GM10266 (cell line): ENCODE measurements at regions not wholly inside any gene's neighbourhood (a gene's known extent, or its start where the extent isn't known, plus 50 kb on each side); places are given as distances from the start of the nearest gene placed in this dataset.
"Not testable (repeated sequence)": the region's sequence is repeated elsewhere in the genome, so short reads cannot be mapped to it uniquely, and the experiment has no call there.

Experiments
- DNase-seq: peaks from one replicate; pipeline ENCODE4 v3.0.0; 2012; ENCODE audit errors: extremely low spot score
- TF ChIP-seq, protein P1 (sequence below): IDR thresholded peaks from 2 replicates; pipeline ENCODE4 v1.5.1; 2012; ENCODE audit warnings: mild to moderate bottlenecking, low read depth; ENCODE audit not compliant: control insufficient read depth, insufficient read depth; ENCODE audit errors: missing control alignments

DNA sequence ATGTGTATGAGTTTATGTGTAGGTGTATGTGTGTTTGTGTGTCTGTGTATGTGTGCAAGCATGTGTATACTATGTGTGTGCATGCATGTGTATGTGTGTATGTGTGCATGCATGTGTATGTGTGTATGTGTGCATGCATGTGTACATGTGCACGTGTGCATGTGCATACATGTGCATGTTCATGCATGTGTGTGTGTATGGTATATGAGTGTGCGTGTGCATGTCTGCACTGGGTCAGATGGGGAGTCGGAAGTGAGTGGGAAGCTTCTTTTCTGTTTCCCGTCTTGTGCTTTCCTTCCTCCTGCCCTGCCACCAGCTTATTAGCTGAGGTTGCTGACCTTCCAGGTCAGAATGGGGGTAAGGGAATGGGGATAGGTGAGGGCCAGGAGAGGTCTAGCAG, 174.7 kb downstream of the MAP2K4 start:
- DNase-seq: no peak
- TF ChIP-seq, protein P1, sequence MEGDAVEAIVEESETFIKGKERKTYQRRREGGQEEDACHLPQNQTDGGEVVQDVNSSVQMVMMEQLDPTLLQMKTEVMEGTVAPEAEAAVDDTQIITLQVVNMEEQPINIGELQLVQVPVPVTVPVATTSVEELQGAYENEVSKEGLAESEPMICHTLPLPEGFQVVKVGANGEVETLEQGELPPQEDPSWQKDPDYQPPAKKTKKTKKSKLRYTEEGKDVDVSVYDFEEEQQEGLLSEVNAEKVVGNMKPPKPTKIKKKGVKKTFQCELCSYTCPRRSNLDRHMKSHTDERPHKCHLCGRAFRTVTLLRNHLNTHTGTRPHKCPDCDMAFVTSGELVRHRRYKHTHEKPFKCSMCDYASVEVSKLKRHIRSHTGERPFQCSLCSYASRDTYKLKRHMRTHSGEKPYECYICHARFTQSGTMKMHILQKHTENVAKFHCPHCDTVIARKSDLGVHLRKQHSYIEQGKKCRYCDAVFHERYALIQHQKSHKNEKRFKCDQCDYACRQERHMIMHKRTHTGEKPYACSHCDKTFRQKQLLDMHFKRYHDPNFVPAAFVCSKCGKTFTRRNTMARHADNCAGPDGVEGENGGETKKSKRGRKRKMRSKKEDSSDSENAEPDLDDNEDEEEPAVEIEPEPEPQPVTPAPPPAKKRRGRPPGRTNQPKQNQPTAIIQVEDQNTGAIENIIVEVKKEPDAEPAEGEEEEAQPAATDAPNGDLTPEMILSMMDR: no peak

GRCh38 chr17:12201294-12201880, 180.7 kb downstream of the MAP2K4 start:
- TF ChIP-seq, protein P1: no peak
- DNase-seq: no peak

DNA sequence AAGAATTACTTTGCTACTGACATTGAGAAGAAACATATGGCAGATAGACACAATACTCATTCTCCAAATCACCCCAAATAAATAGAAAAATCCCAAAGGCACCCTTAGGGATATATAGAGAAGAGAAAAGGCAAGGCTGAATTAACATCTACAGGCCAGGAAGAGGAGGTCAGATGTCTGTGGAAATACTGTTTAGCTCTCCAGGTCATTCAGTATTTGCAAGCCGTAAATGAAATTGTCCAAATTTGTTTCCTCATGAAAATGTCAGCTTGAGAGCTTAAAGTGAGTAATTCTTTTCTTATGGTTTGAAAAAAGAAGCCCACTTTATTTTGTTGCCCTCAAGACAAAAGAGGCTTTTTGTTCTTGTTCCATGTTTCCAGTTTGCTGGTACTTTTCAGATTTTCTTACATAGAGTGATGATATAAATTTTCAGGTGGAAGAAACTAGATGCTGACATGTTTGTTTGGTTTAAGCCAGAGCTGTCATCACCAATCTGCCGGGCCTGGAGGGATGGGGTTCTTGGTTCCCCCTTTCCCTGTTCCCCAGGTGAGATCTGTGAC, 189.0 kb downstream of the MAP2K4 start:
- TF ChIP-seq, protein P1: no peak

DNA sequence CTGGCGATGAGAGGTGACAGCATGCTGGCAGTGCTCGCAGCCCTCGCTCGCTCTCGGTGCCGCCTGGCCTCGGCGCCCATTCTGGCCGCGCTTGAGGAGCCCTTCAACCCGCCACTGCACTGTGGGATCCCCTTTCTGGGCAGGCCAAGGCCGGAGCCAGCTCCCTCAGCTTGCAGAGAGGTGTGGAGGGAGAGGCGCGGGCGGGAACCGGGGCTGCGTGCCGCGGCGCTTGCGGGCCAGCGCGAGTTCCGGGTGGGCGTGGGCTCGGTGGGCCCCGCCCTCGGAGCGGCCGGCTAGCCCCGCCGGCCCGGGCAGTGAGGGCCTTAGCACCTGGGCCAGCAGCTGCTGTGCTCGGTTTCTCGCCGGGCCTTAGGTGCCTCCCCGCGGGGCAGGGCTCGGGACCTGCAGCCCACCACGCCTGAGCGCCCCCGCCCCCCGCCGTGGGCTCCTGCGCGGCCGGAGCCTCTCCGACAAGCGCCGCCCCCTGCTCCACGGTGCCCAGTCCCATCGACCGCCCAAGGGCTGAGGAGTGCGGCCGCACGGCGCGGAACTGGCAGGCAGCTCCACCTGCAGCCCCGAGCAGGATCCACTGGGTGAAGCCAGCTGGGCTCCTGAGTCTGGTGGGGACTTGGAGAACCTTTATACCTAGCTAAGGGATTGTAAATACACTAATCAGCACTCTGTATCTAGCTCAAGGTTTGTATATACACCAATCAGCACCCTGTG, 200.2 kb downstream of the MAP2K4 start:
- DNase-seq: not testable (repeated sequence)

More for the DNA sequence above, 189.0 kb downstream of the MAP2K4 start:
- DNase-seq: no peak

DNA sequence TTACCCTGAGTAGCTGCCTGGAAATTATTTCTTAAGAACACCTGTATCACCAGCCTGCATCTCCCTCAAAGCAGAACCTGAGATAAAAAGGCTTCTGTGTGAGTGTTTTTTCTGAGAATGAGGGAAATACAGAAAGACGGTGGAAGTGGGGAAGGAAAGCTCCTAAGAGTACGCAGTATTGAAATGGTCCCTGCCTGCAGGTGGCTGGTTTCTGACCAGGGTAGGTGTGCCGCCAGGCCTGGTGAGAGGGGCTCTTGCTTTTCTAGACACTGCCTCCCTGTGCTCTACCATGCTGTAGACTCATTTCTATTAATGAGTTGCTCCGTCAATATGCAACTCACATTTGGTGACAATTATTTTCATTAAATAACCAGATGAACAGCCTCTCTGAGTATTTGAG, 201.7 kb downstream of the MAP2K4 start:
- TF ChIP-seq, protein P1: no peak

GRCh38 chr17:12227547-12227946, 206.9 kb downstream of the MAP2K4 start:
- TF ChIP-seq, protein P1: no peak
- no peak for DNase-seq

More for the DNA sequence above, 201.7 kb downstream of the MAP2K4 start:
- no peak for DNase-seq

- TF ChIP-seq, protein P1: no peak
- DNase-seq: no peak
Observed at GRCh38 chr17:12229335-12229734, 208.7 kb downstream of the MAP2K4 start.
